GM19452 (cell line): ENCODE measurements at regions not wholly inside any gene's neighbourhood (a gene's known extent, or its start where the extent isn't known, plus 50 kb on each side); places are given as distances from the start of the nearest gene placed in this dataset.
"Not testable (repeated sequence)": the region's sequence is repeated elsewhere in the genome, so short reads cannot be mapped to it uniquely, and the experiment has no call there.

ENCODE experiments used
- ATAC-seq: cut with Tn5 transposase; IDR thresholded peaks from one replicate; pipeline ENCODE4 v1.9.1; 2021; ENCODE audit not compliant: unreplicated experiment

GRCh38 chr13:22776394-22777186, 404.2 kb upstream of the SGCG start:
- no peak for ATAC-seq

- ATAC-seq = no peak
Measured at GRCh38 chr13:22777207-22777606, 403.6 kb upstream of the SGCG start.

- ATAC-seq = no peak
Measured at GRCh38 chr13:22789027-22789593, 391.7 kb upstream of the SGCG start.

GRCh38 chr13:22789916-22790315, 390.9 kb upstream of the SGCG start:
- ATAC-seq = no peak

DNA sequence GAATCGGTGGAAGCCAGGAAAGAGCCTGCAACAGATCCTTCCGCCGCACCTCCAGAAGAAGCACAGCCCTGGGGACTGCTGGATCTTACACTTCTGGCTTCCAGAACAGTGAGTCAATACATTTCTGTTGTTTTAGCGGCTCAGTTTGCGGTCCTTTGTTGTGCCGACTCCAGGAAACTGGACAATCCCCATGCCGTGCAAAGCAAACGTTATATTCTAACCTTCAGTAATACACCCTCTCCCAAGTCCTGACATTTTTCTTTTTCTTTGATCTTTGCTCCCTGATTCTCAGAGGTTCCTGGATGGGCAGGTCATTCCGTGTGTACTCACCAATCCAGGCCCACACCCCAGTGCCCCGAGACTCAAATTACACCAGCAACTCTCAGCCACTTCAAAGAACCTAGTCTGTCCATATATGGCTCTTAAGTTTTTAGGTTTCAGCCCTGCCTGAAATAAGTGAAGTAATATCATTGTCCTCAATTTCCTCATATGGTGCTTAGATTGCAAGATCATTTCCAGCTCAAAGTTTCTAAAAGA, 387.1 kb upstream of the SGCG start:
- ATAC-seq = no peak

DNA sequence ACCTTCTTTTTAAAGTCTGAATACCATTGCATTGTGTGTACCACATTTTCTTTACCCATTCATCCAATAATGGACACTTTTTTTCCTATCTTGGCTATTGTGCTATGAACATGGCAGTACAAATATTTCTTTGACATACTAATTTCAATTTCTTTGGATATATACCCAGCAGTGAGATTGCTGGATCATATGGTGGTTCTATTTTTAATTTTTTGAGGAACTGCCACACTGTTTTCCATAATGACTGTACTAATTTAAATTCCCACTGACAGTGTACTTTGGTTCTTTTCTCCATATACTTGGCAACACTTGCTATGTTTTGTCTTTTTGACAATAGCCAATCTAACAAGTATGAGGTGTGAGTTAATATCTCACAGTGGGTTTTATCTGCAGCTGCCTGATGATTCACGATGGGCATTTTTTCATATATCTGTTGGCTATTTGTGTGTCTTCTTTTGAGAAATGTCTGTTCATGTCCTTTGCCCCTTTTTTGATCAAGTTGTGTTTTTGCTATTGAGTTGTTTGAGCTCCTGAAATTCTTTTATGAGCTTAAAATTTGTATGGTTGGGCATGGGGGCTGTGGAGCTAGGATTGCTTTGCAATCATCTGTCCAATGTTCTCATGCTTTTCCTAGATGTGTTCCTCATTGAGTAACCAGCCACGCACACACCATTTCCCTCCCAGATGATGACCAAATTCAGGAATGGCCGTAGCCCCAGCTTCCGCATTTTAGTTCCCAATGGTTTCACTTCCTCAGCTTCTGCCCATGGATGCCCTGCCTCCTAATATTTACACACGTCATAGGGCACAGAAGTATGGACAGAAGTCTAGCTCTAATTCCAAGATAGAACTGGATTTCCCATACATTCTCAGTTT, 380.0 kb upstream of the SGCG start:
- ATAC-seq = no peak

DNA sequence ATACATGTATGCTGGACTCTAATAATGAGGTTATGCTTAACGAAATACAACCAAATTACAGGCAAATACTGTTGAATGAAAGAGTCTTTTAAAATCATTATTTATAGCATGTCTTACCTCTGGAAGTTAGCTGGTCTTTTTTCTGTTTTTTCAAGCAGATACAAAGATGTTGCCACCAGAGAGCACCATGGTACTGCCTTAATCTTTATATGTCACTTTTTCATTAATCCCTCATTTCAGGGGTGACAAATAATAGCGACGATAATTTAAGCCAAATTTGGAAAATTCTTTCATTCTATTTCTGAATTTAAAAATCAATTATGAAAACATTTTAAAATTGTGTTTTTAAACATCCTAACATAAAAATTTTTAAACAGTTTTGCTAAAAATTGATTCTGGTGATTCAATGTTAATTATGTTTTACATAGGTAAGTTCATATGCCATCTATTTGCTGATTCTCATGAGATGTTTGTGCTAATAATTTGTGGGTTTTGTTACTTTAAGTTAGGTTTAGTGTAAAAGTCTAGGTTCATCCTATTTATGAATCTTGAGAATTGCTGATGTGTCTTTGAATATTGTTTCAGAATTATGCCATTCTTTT, 379.3 kb upstream of the SGCG start:
- ATAC-seq = no peak

DNA sequence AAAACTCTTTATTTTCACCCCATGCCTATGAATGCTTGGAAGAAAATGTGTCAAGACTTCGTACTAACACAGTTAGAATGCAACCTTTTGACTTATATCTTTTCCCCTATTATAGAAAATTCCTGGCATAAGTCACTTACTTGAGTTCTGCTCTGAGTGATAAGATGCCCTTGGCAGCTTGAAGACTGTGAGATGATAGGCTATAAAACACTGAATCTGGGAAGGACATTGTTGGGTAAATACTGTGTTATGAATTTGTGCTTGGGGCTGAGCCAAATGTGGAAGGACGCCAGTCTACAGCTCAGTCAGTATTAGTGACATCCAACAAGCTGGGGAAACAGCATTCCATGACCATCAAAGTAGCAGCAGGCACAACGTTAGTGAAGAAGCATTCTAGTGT, 368.0 kb upstream of the SGCG start:
- no peak for ATAC-seq

- not testable (repeated sequence) for ATAC-seq
Measured at GRCh38 chr13:22813531-22814377, 367.0 kb upstream of the SGCG start.

- not testable (repeated sequence) for ATAC-seq
Measured at GRCh38 chr13:22814433-22814832, 366.3 kb upstream of the SGCG start.

DNA sequence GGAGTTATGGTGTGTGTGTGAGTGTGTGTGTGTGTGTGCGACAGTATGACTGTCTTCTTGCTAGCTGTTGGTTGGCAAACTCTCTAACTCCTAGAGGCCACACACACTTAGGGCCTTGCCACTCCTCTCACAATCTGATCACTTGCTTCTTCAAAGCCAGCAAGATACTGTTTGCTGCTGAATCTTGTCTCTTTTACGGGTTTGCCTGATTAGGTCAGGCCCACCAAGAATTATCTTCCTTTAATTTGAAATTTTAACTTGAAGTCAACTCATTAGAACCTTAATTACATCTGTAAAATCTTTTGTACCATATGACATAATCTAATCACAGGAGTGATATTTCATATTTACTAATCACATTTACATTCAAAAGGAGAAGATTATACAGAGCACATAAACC, 359.2 kb upstream of the SGCG start:
- ATAC-seq = no peak

DNA sequence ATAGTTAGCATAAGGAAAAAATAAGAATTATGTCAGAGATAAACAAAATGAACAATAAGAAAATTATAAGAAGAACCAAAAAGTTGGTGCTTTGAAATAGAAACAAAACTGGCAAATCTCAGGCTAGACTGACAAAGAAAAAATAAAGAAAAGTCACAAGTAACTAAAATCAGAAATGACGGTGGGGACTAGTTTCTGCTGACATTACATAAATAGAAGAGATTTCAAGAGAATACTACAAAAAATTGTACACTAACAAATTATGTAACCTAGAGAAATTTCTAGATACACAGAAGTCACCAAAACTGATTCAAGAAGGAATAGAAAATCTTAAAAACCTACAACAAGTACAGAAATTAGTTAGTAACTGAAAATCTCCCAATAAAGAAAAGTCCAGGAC, 355.6 kb upstream of the SGCG start:
- ATAC-seq = no peak

DNA sequence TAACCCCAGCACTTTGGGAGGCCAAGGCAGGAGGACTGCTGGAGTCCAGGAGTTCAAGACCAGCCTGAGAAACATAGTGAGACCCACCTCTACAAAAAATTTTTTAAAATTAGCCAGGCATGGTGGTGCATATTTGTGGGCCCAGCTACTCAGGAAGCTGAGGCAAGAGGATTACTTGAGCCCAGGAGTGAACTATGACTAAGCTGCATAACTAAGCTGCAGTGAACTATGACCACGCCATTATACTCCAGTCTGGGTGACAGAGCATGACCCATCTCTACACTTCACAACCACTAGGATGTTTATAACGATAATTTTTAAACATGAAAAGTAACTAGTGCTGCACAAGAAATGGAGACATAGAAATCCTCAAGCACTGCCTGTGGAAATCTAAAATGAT, 352.7 kb upstream of the SGCG start:
- ATAC-seq = no peak

- no peak for ATAC-seq
Measured at GRCh38 chr13:22836475-22836874, 344.3 kb upstream of the SGCG start.

DNA sequence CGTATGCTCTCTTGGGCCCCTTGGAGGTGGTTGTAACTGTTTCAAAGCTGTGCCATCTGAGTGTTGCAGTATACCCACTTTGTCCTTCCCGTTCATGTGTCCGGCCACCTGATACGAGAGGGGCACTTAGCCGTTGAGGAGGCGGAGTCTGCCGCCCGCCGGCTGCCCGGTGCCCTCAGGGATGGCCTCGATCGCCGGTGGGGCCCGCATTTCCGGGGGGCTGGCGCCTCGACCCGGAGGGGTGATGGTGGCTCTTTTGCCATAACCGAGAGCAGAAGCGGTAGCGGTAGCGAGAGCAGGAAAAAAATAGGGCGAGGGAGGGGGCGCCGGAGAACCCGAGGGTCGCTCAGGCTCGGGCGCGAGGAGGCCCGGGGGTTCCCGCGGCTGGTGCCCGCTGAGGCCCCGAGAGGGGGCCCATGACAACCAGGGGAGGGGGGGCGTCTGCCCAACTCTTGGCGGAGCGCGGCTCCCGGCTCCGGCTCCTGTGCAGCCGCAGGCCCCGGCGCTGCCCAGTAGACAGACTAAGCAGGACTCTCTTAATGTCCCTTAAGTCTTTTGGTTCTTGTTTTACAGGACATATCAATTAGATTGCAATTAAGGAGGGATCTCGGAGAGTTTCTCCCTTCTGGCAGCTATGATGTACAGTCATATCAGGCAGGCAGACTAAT, 342.7 kb upstream of the SGCG start:
- no peak for ATAC-seq

GRCh38 chr13:22839603-22840530, 340.9 kb upstream of the SGCG start:
- no peak for ATAC-seq

DNA sequence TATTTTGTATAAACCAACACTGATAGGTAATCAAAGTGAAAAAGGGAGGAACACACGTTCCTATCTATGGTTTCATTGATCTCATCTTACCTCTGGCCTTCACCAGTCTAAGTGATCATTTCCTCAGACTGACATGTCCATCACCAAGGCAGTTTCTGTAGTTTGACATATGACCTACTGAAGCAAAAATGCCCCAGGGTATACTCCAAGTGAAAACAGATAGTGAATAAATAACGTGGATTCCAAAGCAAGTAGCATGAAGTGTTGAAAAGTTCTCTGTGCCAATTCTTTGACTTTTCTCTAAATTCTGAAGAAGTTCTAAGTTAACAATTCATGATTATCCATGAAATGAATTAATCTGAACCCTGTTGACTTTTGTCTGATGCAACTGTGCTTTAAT, 334.2 kb upstream of the SGCG start:
- no peak for ATAC-seq

- no peak for ATAC-seq
Measured at GRCh38 chr13:22848539-22849052, 332.2 kb upstream of the SGCG start.
